NCI-H510A (cell line): ENCODE measurements at regions not wholly inside any gene's neighbourhood (a gene's known extent, or its start where the extent isn't known, plus 50 kb on each side); places are given as distances from the start of the nearest gene placed in this dataset.
"Not testable (repeated sequence)": the region's sequence is repeated elsewhere in the genome, so short reads cannot be mapped to it uniquely, and the experiment has no call there.

Source experiments
- DNase-seq: peaks from one replicate; lab custom pipeline; 2025; lab: John Stamatoyannopoulos, UW

GRCh38 chrX:69431420-69431819, 72.7 kb upstream of the NALF2 start:
- DNase-seq: no peak

GRCh38 chrX:69430785-69431184, 73.3 kb upstream of the NALF2 start:
- DNase-seq: no peak

- DNase-seq: no peak
Measured at GRCh38 chrX:69429339-69430015, 74.6 kb upstream of the NALF2 start.

GRCh38 chrX:69428216-69428615, 75.9 kb upstream of the NALF2 start:
- no peak for DNase-seq

GRCh38 chrX:69424910-69425309, 79.2 kb upstream of the NALF2 start:
- no peak for DNase-seq

- DNase-seq: no peak
Measured at GRCh38 chrX:69424161-69424560, 80.0 kb upstream of the NALF2 start.

- not testable (repeated sequence) for DNase-seq
Measured at GRCh38 chrX:69422208-69422607, 81.9 kb upstream of the NALF2 start.

GRCh38 chrX:69415698-69416097, 88.4 kb upstream of the NALF2 start:
- no peak for DNase-seq

GRCh38 chrX:69412661-69413060, 91.5 kb upstream of the NALF2 start:
- DNase-seq: no peak

- DNase-seq: no peak
Measured at GRCh38 chrX:69398881-69399280, 105.2 kb upstream of the NALF2 start.

- DNase-seq: no peak
Measured at GRCh38 chrX:69396916-69397315, 107.2 kb upstream of the NALF2 start.

- DNase-seq: no peak
Measured at GRCh38 chrX:69395306-69395705, 108.8 kb upstream of the NALF2 start.

GRCh38 chrX:69389101-69389501, 115.0 kb upstream of the NALF2 start:
- DNase-seq: no peak

GRCh38 chrX:69388526-69388925, 115.6 kb upstream of the NALF2 start:
- no peak for DNase-seq

- no peak for DNase-seq
Measured at GRCh38 chrX:69387567-69388487, 116.3 kb upstream of the NALF2 start.

GRCh38 chrX:69386681-69387080, 117.4 kb upstream of the NALF2 start:
- DNase-seq: no peak

GRCh38 chrX:69379412-69379811, 124.7 kb upstream of the NALF2 start:
- no peak for DNase-seq

GRCh38 chrX:69374569-69374968, 129.6 kb upstream of the NALF2 start:
- no peak for DNase-seq

- no peak for DNase-seq
Measured at GRCh38 chrX:69372435-69372834, 131.7 kb upstream of the NALF2 start.

GRCh38 chrX:69371159-69371558, 133.0 kb upstream of the NALF2 start:
- no peak for DNase-seq

GRCh38 chrX:69369999-69370398, 134.1 kb upstream of the NALF2 start:
- DNase-seq: no peak

- no peak for DNase-seq
Measured at GRCh38 chrX:69366183-69366582, 137.9 kb upstream of the NALF2 start.

- no peak for DNase-seq
Measured at GRCh38 chrX:69365755-69366154, 138.4 kb upstream of the NALF2 start.
